OCI-LY1 (cell line): ENCODE measurements at regions not wholly inside any gene's neighbourhood (a gene's known extent, or its start where the extent isn't known, plus 50 kb on each side); places are given as distances from the start of the nearest gene placed in this dataset.

ENCODE experiments used
- H2AFZ ChIP-seq: fragments of 200-600 bp; sonication (generic), shearing (Covaris generic); 2 replicates; pipeline ENCODE4 v1.6.0; 2014; ENCODE audit warnings: antibody characterized with exemption, mild to moderate bottlenecking, low read length
- H3F3A ChIP-seq: fragments of 200-600 bp; sonication (generic), shearing (Covaris generic); 2 replicates; pipeline ENCODE4 v1.6.0; 2014; ENCODE audit warnings: mild to moderate bottlenecking, antibody characterized with exemption, low read length, moderate library complexity; ENCODE audit not compliant: insufficient read depth
- H3K27ac ChIP-seq: fragments of 200-600 bp; sonication (generic); 2 replicates; pipeline ENCODE4 v1.5.1; 2014; ENCODE audit warnings: low read length, mixed run types, mild to moderate bottlenecking, low read depth; ENCODE audit not compliant: poor library complexity, severe bottlenecking
- H3K27me3 ChIP-seq: fragments of 200-600 bp; sonication (generic); 2 replicates; pipeline ENCODE4 v1.6.0; 2014; ENCODE audit warnings: antibody characterized with exemption, mild to moderate bottlenecking, low read length, moderate library complexity; ENCODE audit not compliant: insufficient read depth
- H3K36me3 ChIP-seq: fragments of 200-600 bp; sonication (generic); 2 replicates; pipeline ENCODE4 v1.6.1; 2014; ENCODE audit warnings: mild to moderate bottlenecking, antibody characterized with exemption, low read length, moderate library complexity, mixed read lengths; ENCODE audit not compliant: insufficient read depth
- H3K4me1 ChIP-seq: fragments of 200-600 bp; sonication (generic); 2 replicates; pipeline ENCODE4 v1.5.1; 2014; ENCODE audit warnings: mild to moderate bottlenecking, low read length, moderate library complexity; ENCODE audit not compliant: insufficient read depth, severe bottlenecking
- H3K4me2 ChIP-seq: fragments of 200-600 bp; sonication (generic), shearing (Covaris generic); 2 replicates; pipeline ENCODE4 v1.6.1; 2014; ENCODE audit warnings: low read length
- H3K4me3 ChIP-seq: fragments of 200-600 bp; sonication (generic); 2 replicates; pipeline ENCODE4 v1.5.1; 2014; ENCODE audit warnings: low read length, low read depth, mild to moderate bottlenecking, mixed read lengths; ENCODE audit not compliant: poor library complexity, severe bottlenecking
- H3K79me2 ChIP-seq: fragments of 200-600 bp; shearing (Covaris generic); 2 replicates; pipeline ENCODE4 v1.6.1; 2016; ENCODE audit warnings: mixed run types, low read length, mixed read lengths; ENCODE audit not compliant: insufficient read depth
- H3K9ac ChIP-seq: fragments of 200-600 bp; sonication (generic), shearing (Covaris generic); 2 replicates; pipeline ENCODE4 v1.6.1; 2014; ENCODE audit warnings: mild to moderate bottlenecking, low read length, mixed read lengths
- H3K9me2 ChIP-seq: fragments of 200-600 bp; sonication (generic), shearing (Covaris generic); 2 replicates; pipeline ENCODE4 v1.6.1; 2014; ENCODE audit warnings: low read depth, mild to moderate bottlenecking, low read length, mixed read lengths
- H3K9me3 ChIP-seq: fragments of 200-600 bp; shearing (Covaris generic); 2 replicates; pipeline ENCODE4 v1.6.1; 2014; ENCODE audit warnings: low read length, mixed read lengths
- H4K20me1 ChIP-seq: fragments of 200-600 bp; sonication (generic), shearing (Covaris generic); 2 replicates; pipeline ENCODE4 v1.6.0; 2016; ENCODE audit warnings: mild to moderate bottlenecking, low read length; ENCODE audit not compliant: insufficient read depth
- CTCF ChIP-seq: fragments of 200-600 bp; sonication (generic), shearing (Covaris generic); IDR thresholded peaks from 2 replicates; pipeline ENCODE4 v1.5.1; 2017; ENCODE audit warnings: mild to moderate bottlenecking, antibody characterized with exemption, low read length, moderate library complexity, mixed read lengths
- EZH2 ChIP-seq: fragments of 200-600 bp; sonication (generic), shearing (Covaris generic); IDR thresholded peaks from 2 replicates; pipeline ENCODE4 v1.8.0; 2017; ENCODE audit warnings: borderline replicate concordance, mixed run types, mild to moderate bottlenecking, antibody characterized with exemption, low read length, moderate library complexity, mixed read lengths

- Histone ChIP-seq H3K79me2 (no peaks in the 10 kb centered on the region), H4K20me1 (no peaks in the 10 kb centered on the region), H3K9me3 (no peaks in the 10 kb centered on the region), H3K4me2 (no peak overlapping the region), H2AFZ (no peak overlapping the region), H3K36me3 (no peaks in the 10 kb centered on the region), H3F3A (no peaks in the 10 kb centered on the region), H3K9ac (no peak overlapping the region), H3K27me3 (no peaks in the 10 kb centered on the region), H3K4me1 (no peaks in the 10 kb centered on the region), H3K27ac (no peak overlapping the region), H3K9me2 (no peaks in the 10 kb centered on the region), H3K4me3 (no peak overlapping the region)
- TF ChIP-seq EZH2 (no peak), CTCF (no peak)
These were observed 82.2 kb upstream of the IL12B start for GRCh38 chr5:159412284-159413046.

- no peaks in the 10 kb centered on the region for H3K4me1 ChIP-seq
- no peak overlapping the region for H3K4me2 ChIP-seq
These were observed 83.7 kb upstream of the IL12B start for GRCh38 chr5:159414021-159414420.

GRCh38 chr5:159415301-159415937 lies 85.1 kb upstream of the IL12B start:
- Histone ChIP-seq H3K4me2 (no peak overlapping the region), H3K27me3 (no peaks in the 10 kb centered on the region), H3K4me3 (no peak overlapping the region), H4K20me1 (no peaks in the 10 kb centered on the region), H3F3A (no peaks in the 10 kb centered on the region), H3K9me2 (no peaks in the 10 kb centered on the region), H3K27ac (no peak overlapping the region), H3K9me3 (no peaks in the 10 kb centered on the region), H3K4me1 (no peaks in the 10 kb centered on the region), H3K9ac (no peak overlapping the region), H3K79me2 (no peaks in the 10 kb centered on the region), H2AFZ (no peak overlapping the region), H3K36me3 (no peaks in the 10 kb centered on the region)
- TF ChIP-seq CTCF (no peak), EZH2 (no peak)

More at GRCh38 chr5:159414021-159414420, 83.7 kb upstream of the IL12B start:
- TF ChIP-seq CTCF (no peak), EZH2 (no peak)
- H2AFZ ChIP-seq, result no peak overlapping the region
- H3K9me3 ChIP-seq, result no peaks in the 10 kb centered on the region
- no peak overlapping the region for H3K27ac ChIP-seq
- H3K27me3 ChIP-seq, result no peaks in the 10 kb centered on the region
- no peaks in the 10 kb centered on the region for H3K9me2 ChIP-seq
- H3K36me3 ChIP-seq, result no peaks in the 10 kb centered on the region
- no peaks in the 10 kb centered on the region for H4K20me1 ChIP-seq
- H3K79me2 ChIP-seq, result no peaks in the 10 kb centered on the region
- H3K9ac ChIP-seq, result no peak overlapping the region
- no peaks in the 10 kb centered on the region for H3F3A ChIP-seq
- H3K4me3 ChIP-seq, result no peak overlapping the region
